CD4-positive, alpha-beta T cell treated with Interleukin-4 for 1 hour (primary cell): ENCODE measurements at regions not wholly inside any gene's neighbourhood (a gene's known extent, or its start where the extent isn't known, plus 50 kb on each side); places are given as distances from the start of the nearest gene placed in this dataset.
"Not testable (repeated sequence)": the region's sequence is repeated elsewhere in the genome, so short reads cannot be mapped to it uniquely, and the experiment has no call there.

Experiments used
- DNase-seq, 2 donors: peaks; one replicate each; pipeline ENCODE4 v3.0.0-alpha.2; 2020 to 2022

- no peak for DNase-seq
Observed at GRCh38 chr10:117797296-117797695, 249.4 kb downstream of the RAB11FIP2 start.

DNA sequence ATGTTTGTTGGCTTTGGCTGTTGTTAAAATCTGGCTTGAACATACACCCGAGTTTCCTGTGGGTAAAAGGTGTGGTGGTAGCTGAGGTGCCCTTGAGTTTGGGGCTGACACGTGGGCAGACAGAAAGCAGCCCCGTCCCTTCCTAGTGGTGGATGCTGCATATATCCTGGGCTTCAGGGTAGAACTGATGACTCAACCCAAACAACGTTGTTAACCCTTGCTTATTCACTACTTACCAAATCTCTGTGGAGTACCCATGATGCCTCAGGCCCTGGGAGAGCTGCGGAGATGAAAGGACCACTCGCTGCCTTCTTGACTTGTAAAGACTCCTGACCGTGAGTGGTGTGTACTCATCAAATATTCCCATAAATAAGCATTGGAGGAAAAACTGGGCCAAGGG is 245.1 kb downstream of the RAB11FIP2 start:
- DNase-seq, result no peak

GRCh38 chr10:117804470-117805011 is 242.2 kb downstream of the RAB11FIP2 start:
- no peak for DNase-seq

DNA sequence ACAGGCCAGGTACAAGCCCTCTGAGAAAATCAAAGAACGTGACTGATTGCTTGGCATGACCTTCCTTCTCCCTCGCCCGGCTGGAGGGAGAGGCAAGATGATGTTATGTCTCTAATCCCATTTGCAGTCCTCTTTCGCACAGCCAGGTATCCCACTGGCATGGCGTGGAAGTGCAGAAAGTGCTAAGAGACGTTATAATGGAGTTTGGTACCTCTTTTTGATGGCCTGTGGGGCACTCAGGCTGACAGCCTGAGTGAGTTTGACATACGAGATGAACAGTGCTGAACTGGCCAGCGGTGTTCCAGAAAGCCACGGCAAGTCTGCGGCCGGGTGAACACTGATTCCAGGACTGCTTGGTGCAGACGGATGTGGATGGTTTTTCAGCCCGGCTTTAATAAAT is 241.6 kb downstream of the RAB11FIP2 start:
- DNase-seq, result no peak

DNA sequence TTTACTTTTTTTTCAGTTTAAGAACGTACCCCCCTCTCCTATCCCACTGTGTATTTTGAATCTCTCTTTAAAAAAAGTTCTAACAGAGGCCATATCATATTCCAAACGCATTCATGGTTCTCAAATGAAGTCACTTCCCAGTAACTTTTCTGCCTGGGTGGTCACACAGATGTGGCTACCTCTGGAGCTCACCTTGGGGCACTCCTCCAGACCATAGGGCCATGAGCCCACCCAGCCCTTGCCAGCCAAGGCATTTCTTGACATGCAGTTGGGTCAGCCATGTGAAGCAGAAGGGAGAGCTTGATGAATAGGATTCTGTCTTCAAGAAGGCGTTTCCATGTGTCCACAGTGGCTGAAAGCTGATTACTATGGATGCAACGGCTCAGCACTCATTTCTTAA is 239.3 kb downstream of the RAB11FIP2 start:
- DNase-seq, result no peak

DNA sequence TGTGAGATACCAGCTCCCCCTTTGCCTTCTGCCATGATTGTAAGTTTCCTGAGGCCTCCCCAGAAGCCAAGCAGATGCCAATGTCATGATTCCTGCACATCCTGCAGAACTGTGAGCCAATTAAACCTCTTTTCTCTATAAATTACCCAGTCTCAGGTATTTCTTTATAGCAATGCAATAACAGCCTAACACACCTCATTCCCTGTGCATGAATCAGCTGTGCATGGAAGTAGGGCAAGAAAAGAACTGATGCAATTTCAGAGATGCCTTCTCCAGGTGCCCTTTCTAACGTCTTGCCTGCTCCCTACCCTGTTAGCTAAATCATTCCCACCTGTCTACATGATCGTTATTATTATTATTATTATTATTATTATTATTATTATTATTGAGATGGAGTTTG is 230.9 kb downstream of the RAB11FIP2 start:
- DNase-seq, result not testable (repeated sequence)

GRCh38 chr10:117817116-117817515 is 229.6 kb downstream of the RAB11FIP2 start:
- no peak for DNase-seq

DNA sequence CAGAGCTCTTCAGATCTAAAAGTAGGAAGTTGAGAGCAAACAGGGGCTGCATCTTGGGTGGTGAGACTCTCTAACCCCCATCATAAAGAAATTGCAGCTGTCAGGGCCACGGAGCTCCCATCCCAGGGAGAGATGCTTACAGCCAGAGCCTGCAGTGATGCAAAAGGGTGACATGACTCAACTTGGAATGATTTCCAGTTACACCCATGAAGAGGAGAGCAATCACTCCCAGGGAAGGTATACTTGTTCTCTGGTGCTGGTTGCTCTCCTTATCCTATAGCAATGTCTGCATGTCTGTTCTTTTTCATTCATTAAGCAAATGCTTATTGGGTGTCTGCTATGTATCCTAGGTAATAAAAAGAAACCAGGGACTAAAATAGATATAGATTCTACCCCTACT is 228.0 kb downstream of the RAB11FIP2 start:
- DNase-seq, result no peak

DNA sequence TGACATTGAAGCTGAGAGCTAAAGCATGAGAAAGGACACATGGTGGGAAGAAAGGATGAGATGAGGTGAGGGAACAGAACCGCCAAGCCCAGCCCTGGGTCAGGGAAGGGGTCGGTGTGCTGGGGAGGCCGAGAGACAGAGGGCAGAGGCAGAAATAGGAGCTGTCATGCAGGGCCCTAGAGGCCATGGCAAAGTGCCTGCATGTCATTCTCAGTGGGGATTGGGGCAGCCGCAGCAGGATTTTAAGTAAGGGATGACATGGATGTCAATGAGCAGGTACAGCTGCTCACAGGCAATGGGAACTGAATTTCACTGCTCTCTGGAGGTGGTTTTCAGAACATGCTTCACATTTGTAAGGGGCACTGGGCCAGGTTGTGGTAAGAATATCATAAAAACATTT is 227.4 kb downstream of the RAB11FIP2 start:
- no peak for DNase-seq

DNA sequence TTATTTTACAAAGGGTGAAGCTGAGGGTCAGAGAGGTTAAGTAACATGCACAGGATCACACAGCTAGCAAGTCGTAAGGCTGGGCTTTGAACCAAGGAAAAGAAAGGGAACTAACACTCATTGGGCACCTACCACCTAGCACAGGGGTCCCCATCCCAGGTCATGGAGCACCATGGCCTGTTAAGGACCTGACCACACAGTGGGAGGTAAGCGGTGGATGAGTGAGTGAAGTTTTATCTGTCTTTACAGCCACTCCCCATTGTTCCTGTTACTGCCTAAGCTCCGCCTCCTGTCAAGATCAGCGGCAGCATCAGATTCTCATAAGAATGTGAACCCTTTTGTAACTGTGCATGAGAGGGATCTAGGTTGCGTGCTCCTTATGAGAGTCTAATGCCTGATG is 222.8 kb downstream of the RAB11FIP2 start:
- no peak for DNase-seq

- no peak for DNase-seq
Observed at GRCh38 chr10:117830205-117830604, 216.5 kb downstream of the RAB11FIP2 start.

DNA sequence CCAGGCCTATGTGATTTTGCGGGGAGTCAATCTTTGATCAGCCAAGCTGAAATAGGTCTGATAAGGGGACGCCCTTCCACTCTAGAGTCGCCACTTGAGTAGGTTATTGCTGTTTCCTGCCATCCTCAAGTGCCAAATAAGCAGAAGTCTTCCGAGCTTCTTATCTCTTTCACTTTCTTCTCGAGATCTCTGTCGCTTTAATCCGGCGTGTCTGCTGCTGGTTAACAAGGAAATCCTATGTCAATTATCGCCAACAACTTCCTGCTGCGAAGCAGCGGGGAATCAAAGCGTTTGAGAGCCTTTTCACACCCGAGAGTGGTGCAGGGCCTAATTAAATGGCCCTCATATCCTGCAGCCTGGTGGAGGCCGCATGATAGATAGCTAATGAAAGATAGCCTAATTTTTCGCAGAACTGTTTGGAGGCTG is 215.9 kb downstream of the RAB11FIP2 start:
- DNase-seq, result peak; percentile 13 to 36

GRCh38 chr10:117838500-117839498 is 207.9 kb downstream of the RAB11FIP2 start:
- DNase-seq, result not testable (repeated sequence)

DNA sequence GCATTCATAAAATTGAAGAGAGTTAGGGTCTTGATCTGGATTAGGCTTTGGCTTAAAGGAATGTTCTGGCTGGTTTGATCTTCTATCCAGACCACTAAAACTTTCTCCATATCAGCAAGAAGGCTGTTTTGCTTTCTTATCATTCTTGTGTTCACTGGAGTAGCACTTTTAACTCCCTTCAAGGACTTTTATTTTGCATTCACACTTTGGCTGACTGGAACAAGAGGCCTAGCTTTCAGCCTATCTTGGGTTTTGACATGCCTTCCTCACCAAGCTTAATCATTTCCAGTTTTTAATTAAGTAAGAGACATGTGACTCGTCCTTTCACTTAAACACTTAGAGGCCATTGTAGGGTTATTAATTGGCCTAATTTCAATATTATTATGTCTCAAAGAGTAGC is 190.3 kb downstream of the RAB11FIP2 start:
- DNase-seq, result not testable (repeated sequence)

DNA sequence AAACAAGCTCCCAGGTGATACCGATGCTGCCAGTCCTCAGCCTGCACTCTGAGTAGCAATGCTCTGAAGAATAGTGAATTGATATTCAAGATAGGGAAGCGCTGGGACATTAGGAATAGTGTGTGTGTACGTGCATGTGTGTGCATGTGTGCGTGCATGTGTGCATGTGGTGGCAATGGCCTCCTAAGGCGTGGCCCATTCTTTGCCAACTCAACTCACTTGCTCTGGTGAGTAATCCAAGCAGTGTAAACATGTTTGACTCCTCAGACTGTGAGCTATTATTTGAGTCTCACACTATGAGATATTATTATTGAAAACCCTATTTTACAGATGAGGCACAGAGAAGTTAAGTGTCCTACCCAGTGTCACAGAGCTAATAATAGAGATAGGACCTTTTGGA is 186.6 kb downstream of the RAB11FIP2 start:
- DNase-seq, result no peak

DNA sequence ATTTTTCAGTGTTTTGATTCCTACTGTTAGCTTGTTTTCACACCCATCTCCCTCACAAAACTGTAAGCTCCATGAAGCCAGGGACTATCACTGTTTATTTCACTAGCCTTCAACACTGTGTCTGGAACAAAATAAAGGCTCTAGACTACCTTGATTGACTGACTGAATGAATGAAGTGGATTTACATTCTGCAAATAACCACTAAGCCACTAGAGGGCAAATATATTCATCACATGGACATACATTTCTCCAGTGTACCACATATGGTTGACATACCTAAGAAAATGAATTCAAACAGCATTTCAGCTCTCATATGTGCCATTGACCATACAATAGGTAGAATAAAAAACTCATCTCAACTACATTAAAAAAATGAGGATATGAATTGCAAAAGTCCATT is 185.9 kb downstream of the RAB11FIP2 start:
- no peak for DNase-seq

- DNase-seq, result no peak
Observed at GRCh38 chr10:117861329-117861728, 185.4 kb downstream of the RAB11FIP2 start.

DNA sequence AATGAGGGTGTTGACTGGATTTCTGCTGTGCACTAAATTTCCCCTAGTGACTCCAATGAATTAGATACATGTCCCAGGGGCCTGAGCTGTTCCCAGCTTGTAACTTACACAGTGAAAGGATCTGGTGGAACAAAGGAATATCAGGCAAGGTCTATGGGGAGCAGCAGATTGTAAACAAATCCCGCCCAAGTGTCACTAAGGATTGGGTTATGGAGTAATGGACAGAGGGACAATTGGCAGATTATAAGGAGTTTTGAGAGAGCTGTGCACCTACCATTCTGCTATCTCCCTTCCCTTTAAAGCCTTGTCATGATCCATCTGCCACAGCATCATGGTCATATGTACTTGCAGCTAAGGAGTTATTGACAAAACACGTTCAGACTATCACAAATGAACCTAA is 183.0 kb downstream of the RAB11FIP2 start:
- no peak for DNase-seq

GRCh38 chr10:117865945-117866344 is 180.8 kb downstream of the RAB11FIP2 start:
- DNase-seq, result no peak

DNA sequence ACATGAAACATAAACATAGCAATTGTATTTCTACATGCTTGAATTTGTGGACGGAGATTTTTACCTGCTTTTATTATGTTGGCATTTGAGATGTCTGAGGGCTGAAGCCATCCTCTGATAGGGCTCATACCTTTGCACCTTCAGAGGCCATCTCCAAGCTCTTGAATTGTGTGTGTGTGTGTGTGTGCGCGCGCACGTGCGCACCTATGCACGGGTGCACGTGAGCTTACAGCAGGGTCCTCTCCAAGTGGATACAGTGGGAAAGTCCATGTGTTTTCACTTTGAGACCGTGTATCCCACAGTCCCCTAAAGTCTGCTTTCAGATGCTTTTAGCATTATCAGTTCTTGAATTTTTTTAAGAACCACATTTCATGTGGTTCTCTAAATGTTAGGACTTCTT is 178.6 kb downstream of the RAB11FIP2 start:
- DNase-seq, result no peak

DNA sequence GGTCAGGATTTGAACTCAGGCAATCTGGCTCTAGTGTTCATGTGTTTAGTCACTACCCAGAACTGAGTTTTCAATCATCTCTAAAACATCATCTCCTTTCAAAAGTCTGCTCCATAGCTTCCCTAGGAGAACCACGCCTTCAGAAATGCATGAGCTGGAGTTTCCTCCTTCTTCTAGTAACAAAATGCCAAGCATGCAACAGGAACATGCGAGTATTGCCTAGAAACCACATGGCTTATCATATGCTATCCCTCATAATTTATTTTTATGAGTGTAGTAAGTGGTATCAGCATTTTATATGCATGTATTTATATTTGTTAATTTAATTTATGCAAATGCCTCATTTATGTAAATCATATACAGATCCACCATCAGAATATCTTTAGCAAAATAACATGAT is 170.9 kb downstream of the RAB11FIP2 start:
- DNase-seq, result no peak

DNA sequence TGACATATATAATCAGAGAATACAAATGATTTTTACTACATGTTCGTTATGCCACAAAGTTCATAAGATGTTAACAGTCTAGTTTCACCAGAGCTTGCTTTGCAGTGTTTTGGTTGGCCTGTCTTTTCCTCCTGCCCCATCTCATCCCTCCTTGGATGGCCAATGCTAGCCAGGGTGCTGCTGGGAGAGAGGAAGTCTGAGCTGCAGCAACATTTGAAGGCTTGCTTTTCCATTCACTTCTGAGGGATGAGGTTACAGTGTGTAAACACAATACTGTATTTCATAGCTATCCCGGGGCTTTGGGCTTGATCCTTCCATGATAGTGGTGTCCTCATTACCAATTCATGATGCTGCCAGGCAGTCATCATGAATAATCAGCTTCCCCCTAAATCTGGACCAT is 170.5 kb downstream of the RAB11FIP2 start:
- DNase-seq, result no peak

DNA sequence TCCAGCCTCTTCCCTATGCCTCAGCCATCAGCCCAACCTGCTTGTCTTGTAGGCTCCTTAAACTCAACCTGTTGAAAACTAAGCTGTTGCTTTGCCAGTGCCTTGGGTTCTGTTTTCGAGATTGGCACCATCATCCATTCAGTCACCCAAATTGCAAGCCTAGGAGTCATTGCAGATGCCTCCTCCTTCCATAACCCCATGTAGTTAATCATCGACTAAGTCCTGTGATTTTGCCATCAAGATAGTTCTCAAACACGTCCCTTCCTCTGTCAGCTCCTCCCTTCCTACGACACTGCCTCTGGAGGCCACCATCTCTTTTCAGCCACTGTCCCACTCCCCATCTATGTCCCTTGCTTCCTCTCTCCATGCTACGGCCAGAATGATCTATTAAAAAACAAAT is 168.1 kb downstream of the RAB11FIP2 start:
- no peak for DNase-seq

GRCh38 chr10:117884093-117884492 is 162.6 kb downstream of the RAB11FIP2 start:
- no peak for DNase-seq
